ENCODE measurements at regions not wholly inside any gene's neighbourhood (a gene's known extent, or its start where the extent isn't known, plus 50 kb on each side); places are given as distances from the start of the nearest gene placed in this dataset.

- 79 to 91% methylated on average over 1 of the region's 1 CpG for WGBS, 2 donors
- H3K9me3 ChIP-seq = no peaks in the 10 kb centered on the region
- no peaks in the 10 kb centered on the region for H3K27me3 ChIP-seq
Measured at GRCh38 chrX:137823257-137823656, 257.3 kb downstream of the ZIC3 start.

GRCh38 chrX:137847376-137847775 lies 281.4 kb downstream of the ZIC3 start:
- Histone ChIP-seq H3K27me3 (no peaks in the 10 kb centered on the region), H3K4me3 (no peak overlapping the region), H3K4me1 (no peaks in the 10 kb centered on the region), H3K27ac (no peak overlapping the region), H3K9me3 (no peaks in the 10 kb centered on the region), H3K36me3 (no peaks in the 10 kb centered on the region)
- DNase-seq = no peak
- WGBS, 2 donors = 72 to 79% methylated on average over 2 of the region's 2 CpGs
- TF ChIP-seq EP300 (IDR thresholded peaks at IDR 0.05) = no peak
- TF ChIP-seq, protein P1, sequence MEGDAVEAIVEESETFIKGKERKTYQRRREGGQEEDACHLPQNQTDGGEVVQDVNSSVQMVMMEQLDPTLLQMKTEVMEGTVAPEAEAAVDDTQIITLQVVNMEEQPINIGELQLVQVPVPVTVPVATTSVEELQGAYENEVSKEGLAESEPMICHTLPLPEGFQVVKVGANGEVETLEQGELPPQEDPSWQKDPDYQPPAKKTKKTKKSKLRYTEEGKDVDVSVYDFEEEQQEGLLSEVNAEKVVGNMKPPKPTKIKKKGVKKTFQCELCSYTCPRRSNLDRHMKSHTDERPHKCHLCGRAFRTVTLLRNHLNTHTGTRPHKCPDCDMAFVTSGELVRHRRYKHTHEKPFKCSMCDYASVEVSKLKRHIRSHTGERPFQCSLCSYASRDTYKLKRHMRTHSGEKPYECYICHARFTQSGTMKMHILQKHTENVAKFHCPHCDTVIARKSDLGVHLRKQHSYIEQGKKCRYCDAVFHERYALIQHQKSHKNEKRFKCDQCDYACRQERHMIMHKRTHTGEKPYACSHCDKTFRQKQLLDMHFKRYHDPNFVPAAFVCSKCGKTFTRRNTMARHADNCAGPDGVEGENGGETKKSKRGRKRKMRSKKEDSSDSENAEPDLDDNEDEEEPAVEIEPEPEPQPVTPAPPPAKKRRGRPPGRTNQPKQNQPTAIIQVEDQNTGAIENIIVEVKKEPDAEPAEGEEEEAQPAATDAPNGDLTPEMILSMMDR (IDR thresholded peaks at IDR 0.05) = no peak
- TF ChIP-seq POLR2AphosphoS5 (IDR thresholded peaks at IDR 0.05) = no peak
- TF ChIP-seq POLR2A (IDR thresholded peaks at IDR 0.05) = no peak
- no peak for ATAC-seq (ENCODE audit: low FRiP score in 2 of 2)

More at GRCh38 chrX:137823257-137823656, 257.3 kb downstream of the ZIC3 start:
- Histone ChIP-seq H3K27ac (no peak overlapping the region), H3K4me3 (no peak overlapping the region), H3K36me3 (no peaks in the 10 kb centered on the region), H3K4me1 (no peaks in the 10 kb centered on the region)
- ATAC-seq (ENCODE audit: low FRiP score in 2 of 2) = no peak
- DNase-seq = no peak
- TF ChIP-seq POLR2A (IDR thresholded peaks at IDR 0.05) (no peak), EP300 (IDR thresholded peaks at IDR 0.05) (no peak), POLR2AphosphoS5 (IDR thresholded peaks at IDR 0.05) (no peak)
- TF ChIP-seq, protein P1 (IDR thresholded peaks at IDR 0.05) = no peak

- H3K27ac ChIP-seq = no peak overlapping the region
- H3K9me3 ChIP-seq = no peaks in the 10 kb centered on the region
- ATAC-seq (ENCODE audit: low FRiP score in 2 of 2) (no peak), DNase-seq (no peak)
- no peaks in the 10 kb centered on the region for H3K4me1 ChIP-seq
- no peak overlapping the region for H3K4me3 ChIP-seq
- WGBS, 2 donors = 41 to 44% methylated on average over 11 of the region's 11 CpGs
- H3K36me3 ChIP-seq = no peaks in the 10 kb centered on the region
- H3K27me3 ChIP-seq = no peaks in the 10 kb centered on the region
- TF ChIP-seq POLR2AphosphoS5 (IDR thresholded peaks at IDR 0.05) (no peak), EP300 (IDR thresholded peaks at IDR 0.05) (no peak), POLR2A (IDR thresholded peaks at IDR 0.05) (no peak)
- TF ChIP-seq, protein P1 (IDR thresholded peaks at IDR 0.05) = no peak
Measured at GRCh38 chrX:137848266-137848905, 282.5 kb downstream of the ZIC3 start.

DNA sequence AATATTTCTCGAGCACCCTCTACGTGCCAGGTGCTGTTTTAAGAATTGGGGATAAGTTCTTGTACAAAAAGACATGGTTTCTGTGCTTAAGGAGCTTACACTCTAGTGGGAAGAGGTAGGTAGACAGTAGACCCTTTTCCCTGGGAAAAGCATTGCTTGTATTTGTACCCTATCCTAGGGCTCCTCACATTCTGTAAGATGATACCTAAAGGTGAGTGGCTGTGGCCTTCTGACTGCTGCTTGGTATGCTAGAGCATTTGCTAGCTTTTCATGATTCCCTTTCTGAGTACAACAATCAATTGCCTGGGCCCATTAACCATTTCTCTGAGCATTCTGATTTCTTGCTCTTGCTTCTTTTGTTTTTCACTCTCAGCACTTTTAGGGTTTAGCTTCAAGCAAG lies 286.6 kb downstream of the ZIC3 start:
- ATAC-seq (ENCODE audit: low FRiP score in 2 of 2) (no peak), DNase-seq (no peak)
- Histone ChIP-seq H3K27me3 (no peaks in the 10 kb centered on the region), H3K27ac (no peak overlapping the region), H3K9me3 (no peaks in the 10 kb centered on the region), H3K36me3 (no peaks in the 10 kb centered on the region), H3K4me3 (no peak overlapping the region), H3K4me1 (no peaks in the 10 kb centered on the region)
- WGBS, 2 donors = 45 to 83% methylated on average over 2 of the region's 2 CpGs
- TF ChIP-seq POLR2A (IDR thresholded peaks at IDR 0.05) (no peak), EP300 (IDR thresholded peaks at IDR 0.05) (no peak), POLR2AphosphoS5 (IDR thresholded peaks at IDR 0.05) (no peak)
- TF ChIP-seq, protein P1 (IDR thresholded peaks at IDR 0.05) = no peak

GRCh38 chrX:137855490-137855889 lies 289.6 kb downstream of the ZIC3 start:
- no peak for TF ChIP-seq EP300 (IDR thresholded peaks at IDR 0.05)
- TF ChIP-seq, protein P1 (IDR thresholded peaks at IDR 0.05) = no peak
- no peak for TF ChIP-seq POLR2AphosphoS5 (IDR thresholded peaks at IDR 0.05)
- no peak for TF ChIP-seq POLR2A (IDR thresholded peaks at IDR 0.05)
- ATAC-seq (ENCODE audit: low FRiP score in 2 of 2) = no peak
- Histone ChIP-seq H3K4me3 (no peak overlapping the region), H3K9me3 (no peaks in the 10 kb centered on the region), H3K36me3 (no peaks in the 10 kb centered on the region), H3K27me3 (no peaks in the 10 kb centered on the region), H3K4me1 (no peaks in the 10 kb centered on the region), H3K27ac (no peak overlapping the region)
- 58 to 65% methylated on average over 2 of the region's 2 CpGs for WGBS, 2 donors
- no peak for DNase-seq
